ENCODE measurements at regions not wholly inside any gene's neighbourhood (a gene's known extent, or its start where the extent isn't known, plus 50 kb on each side); places are given as distances from the start of the nearest gene placed in this dataset.

- TF ChIP-seq CHD2 (IDR thresholded peaks at IDR 0.05; ENCODE audit: low read length, partially characterized antibody) (no peak), NRF1 (IDR thresholded peaks at IDR 0.05; ENCODE audit: low read depth, low read length) (no peak), ZBTB33 (IDR thresholded peaks at IDR 0.05; ENCODE audit: borderline replicate concordance, low read depth) (no peak), FOXJ3 (CRISPR knock-in tag; IDR thresholded peaks at IDR 0.05) (no peak), USF1 (IDR thresholded peaks at IDR 0.05; ENCODE audit: borderline replicate concordance, low read depth) (no peak), POLR2AphosphoS5 (IDR thresholded peaks at IDR 0.05; ENCODE audit: low read depth, low read length) (no peak), RAD21 (IDR thresholded peaks at IDR 0.05; ENCODE audit: low read length) (no peak), EP300 (IDR thresholded peaks at IDR 0.05; ENCODE audit: borderline replicate concordance in 1 of 2, low read depth in 1 of 2, low read length in 1 of 2) (no peak), RFX5 (IDR thresholded peaks at IDR 0.05; ENCODE audit: low read length) (no peak), MAX (IDR thresholded peaks at IDR 0.05; ENCODE audit: low read depth) (no peak), GATA2 (CRISPR knock-in tag; IDR thresholded peaks at IDR 0.05) (no peak), CTCF (IDR thresholded peaks at IDR 0.05) (no peak)
These were observed 354.3 kb upstream of the NRG3 start for GRCh38 chr10:81520688-81521087.
